ENCODE measurements at regions not wholly inside any gene's neighbourhood (a gene's known extent, or its start where the extent isn't known, plus 50 kb on each side); places are given as distances from the start of the nearest gene placed in this dataset.

DNA sequence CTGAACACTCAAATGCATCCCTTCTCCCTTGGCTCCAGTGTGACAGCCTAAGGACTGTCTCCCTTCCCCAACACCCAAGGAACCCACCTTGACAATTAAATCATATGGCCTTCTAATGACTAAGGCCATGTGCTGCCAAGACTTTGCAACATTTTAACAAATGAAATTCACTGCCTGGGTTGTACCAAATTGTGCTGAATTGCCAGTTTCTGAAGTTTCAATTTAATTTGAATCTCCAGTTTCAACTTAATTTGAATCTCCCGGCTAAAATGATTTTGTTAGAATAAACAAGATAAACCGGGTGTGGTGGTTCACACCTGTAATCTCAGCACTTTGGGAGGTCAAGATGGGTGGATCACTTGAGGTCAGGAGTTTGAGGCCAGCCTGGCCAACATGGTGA lies 72.4 kb upstream of the RAP2B start:
- H3K79me2 ChIP-seq (ENCODE audit: control insufficient read depth, insufficient read depth, low read length), result no peaks in the 10 kb centered on the region
- intact Hi-C loops (cut with micrococcal nuclease; ENCODE audit: unreplicated experiment), result no loop called here
- POLR2A ChIA-PET, result interaction anchor here (0.7 kb wide), 1 partner anchor 1083 kb away, joined by 4 read pairs; no protein-coding TSS in a partner anchor
- SMC1A ChIA-PET (ENCODE audit: uncharacterized antibody, unreplicated experiment), result no interaction called here
- no peak overlapping the region for H3K4me2 ChIP-seq (ENCODE audit: control insufficient read depth, insufficient read depth)
- in situ Hi-C loops (cut with MboI), result no loop called here
- H3K4me3 ChIP-seq, result no peak overlapping the region
- WGBS (ENCODE audit: insufficient coverage, insufficient replicate concordance, low lambda C conversion rate, missing lambda C conversion rate), result 72% methylated on average over 2 of the region's 2 CpGs
- H3K9ac ChIP-seq (ENCODE audit: control insufficient read depth, insufficient read depth, low read length), result no peak overlapping the region
- DNase-seq (ENCODE audit: low read depth, low spot score) (no peak), FAIRE-seq (no peak), ATAC-seq (no peak)
- RAD21 ChIA-PET (ENCODE audit: unreplicated experiment), result no interaction called here
- peaks cover 6% of the 10 kb centered on the region; the same call in 1 of the 2 replicates for H3K4me1 ChIP-seq (ENCODE audit: control insufficient read depth, insufficient read depth, low read length)
- no peaks in the 10 kb centered on the region for H3K9me3 ChIP-seq (replicated peaks; ENCODE audit: control insufficient read depth, insufficient read depth, low read length)
- no peaks in the 10 kb centered on the region for H3K36me3 ChIP-seq (ENCODE audit: control insufficient read depth in 2 of 2, insufficient read depth in 2 of 2, low read length in 1 of 2)
- CTCF ChIA-PET, result no interaction called here
- H2AFZ ChIP-seq (ENCODE audit: control insufficient read depth, low read depth, low read length), result no peak overlapping the region
- no TSS peak for BruUV-seq (replicated peaks)
- H3K27me3 ChIP-seq (replicated peaks in 1 of 2; ENCODE audit: control insufficient read depth in 2 of 2, insufficient read depth in 2 of 2, low read length in 1 of 2), result no peaks in the 10 kb centered on the region
- no peaks in the 10 kb centered on the region for H4K20me1 ChIP-seq (ENCODE audit: control insufficient read depth, insufficient read depth)
- no peak overlapping the region for H3K27ac ChIP-seq (ENCODE audit: control insufficient read depth, insufficient read depth)
- no peak for TF ChIP-seq TCF7 (IDR thresholded peaks at IDR 0.05; ENCODE audit: borderline replicate concordance)
- TF ChIP-seq ZNF207 (IDR thresholded peaks at IDR 0.05; ENCODE audit: borderline replicate concordance), result no peak
- TF ChIP-seq SMC3 (IDR thresholded peaks at IDR 0.05; ENCODE audit: borderline replicate concordance, low read length), result no peak
- no peak for TF ChIP-seq TAF1 (IDR thresholded peaks at IDR 0.05; ENCODE audit: borderline replicate concordance, low read depth, low read length)
- no peak for TF ChIP-seq ZNF24 (IDR thresholded peaks at IDR 0.05)
- TF ChIP-seq, protein P1, sequence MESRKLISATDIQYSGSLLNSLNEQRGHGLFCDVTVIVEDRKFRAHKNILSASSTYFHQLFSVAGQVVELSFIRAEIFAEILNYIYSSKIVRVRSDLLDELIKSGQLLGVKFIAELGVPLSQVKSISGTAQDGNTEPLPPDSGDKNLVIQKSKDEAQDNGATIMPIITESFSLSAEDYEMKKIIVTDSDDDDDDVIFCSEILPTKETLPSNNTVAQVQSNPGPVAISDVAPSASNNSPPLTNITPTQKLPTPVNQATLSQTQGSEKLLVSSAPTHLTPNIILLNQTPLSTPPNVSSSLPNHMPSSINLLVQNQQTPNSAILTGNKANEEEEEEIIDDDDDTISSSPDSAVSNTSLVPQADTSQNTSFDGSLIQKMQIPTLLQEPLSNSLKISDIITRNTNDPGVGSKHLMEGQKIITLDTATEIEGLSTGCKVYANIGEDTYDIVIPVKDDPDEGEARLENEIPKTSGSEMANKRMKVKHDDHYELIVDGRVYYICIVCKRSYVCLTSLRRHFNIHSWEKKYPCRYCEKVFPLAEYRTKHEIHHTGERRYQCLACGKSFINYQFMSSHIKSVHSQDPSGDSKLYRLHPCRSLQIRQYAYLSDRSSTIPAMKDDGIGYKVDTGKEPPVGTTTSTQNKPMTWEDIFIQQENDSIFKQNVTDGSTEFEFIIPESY (IDR thresholded peaks at IDR 0.05), result no peak
- TF ChIP-seq TCF12 (IDR thresholded peaks at IDR 0.05; ENCODE audit: low read depth, low read length), result no peak
- no peak for TF ChIP-seq BCL11A (IDR thresholded peaks at IDR 0.05; ENCODE audit: low read depth, low read length)
- no peak for TF ChIP-seq ATF7 (IDR thresholded peaks at IDR 0.05; ENCODE audit: low read depth)
- no peak for TF ChIP-seq BHLHE40 (IDR thresholded peaks at IDR 0.05; ENCODE audit: borderline replicate concordance in 1 of 2, low read depth in 2 of 2, low read length in 1 of 2)
- no peak for TF ChIP-seq POU2F2 (IDR thresholded peaks at IDR 0.05; ENCODE audit: borderline replicate concordance, low read depth, low read length)
- no peak for TF ChIP-seq SREBF2 (IDR thresholded peaks at IDR 0.05; ENCODE audit: low read length)
- TF ChIP-seq, protein P2, sequence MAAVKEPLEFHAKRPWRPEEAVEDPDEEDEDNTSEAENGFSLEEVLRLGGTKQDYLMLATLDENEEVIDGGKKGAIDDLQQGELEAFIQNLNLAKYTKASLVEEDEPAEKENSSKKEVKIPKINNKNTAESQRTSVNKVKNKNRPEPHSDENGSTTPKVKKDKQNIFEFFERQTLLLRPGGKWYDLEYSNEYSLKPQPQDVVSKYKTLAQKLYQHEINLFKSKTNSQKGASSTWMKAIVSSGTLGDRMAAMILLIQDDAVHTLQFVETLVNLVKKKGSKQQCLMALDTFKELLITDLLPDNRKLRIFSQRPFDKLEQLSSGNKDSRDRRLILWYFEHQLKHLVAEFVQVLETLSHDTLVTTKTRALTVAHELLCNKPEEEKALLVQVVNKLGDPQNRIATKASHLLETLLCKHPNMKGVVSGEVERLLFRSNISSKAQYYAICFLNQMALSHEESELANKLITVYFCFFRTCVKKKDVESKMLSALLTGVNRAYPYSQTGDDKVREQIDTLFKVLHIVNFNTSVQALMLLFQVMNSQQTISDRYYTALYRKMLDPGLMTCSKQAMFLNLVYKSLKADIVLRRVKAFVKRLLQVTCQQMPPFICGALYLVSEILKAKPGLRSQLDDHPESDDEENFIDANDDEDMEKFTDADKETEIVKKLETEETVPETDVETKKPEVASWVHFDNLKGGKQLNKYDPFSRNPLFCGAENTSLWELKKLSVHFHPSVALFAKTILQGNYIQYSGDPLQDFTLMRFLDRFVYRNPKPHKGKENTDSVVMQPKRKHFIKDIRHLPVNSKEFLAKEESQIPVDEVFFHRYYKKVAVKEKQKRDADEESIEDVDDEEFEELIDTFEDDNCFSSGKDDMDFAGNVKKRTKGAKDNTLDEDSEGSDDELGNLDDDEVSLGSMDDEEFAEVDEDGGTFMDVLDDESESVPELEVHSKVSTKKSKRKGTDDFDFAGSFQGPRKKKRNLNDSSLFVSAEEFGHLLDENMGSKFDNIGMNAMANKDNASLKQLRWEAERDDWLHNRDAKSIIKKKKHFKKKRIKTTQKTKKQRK (IDR thresholded peaks at IDR 0.05; ENCODE audit: low read depth, low read length), result no peak
- TF ChIP-seq ZZZ3 (IDR thresholded peaks at IDR 0.05; ENCODE audit: control insufficient read depth, insufficient read length, low read depth), result no peak
- TF ChIP-seq NR2C2 (IDR thresholded peaks at IDR 0.05; ENCODE audit: borderline replicate concordance, control insufficient read depth, insufficient read length, low read depth), result no peak
- TF ChIP-seq SMAD1 (IDR thresholded peaks at IDR 0.05; ENCODE audit: low read depth, partially characterized antibody), result no peak
- TF ChIP-seq, protein P3, sequence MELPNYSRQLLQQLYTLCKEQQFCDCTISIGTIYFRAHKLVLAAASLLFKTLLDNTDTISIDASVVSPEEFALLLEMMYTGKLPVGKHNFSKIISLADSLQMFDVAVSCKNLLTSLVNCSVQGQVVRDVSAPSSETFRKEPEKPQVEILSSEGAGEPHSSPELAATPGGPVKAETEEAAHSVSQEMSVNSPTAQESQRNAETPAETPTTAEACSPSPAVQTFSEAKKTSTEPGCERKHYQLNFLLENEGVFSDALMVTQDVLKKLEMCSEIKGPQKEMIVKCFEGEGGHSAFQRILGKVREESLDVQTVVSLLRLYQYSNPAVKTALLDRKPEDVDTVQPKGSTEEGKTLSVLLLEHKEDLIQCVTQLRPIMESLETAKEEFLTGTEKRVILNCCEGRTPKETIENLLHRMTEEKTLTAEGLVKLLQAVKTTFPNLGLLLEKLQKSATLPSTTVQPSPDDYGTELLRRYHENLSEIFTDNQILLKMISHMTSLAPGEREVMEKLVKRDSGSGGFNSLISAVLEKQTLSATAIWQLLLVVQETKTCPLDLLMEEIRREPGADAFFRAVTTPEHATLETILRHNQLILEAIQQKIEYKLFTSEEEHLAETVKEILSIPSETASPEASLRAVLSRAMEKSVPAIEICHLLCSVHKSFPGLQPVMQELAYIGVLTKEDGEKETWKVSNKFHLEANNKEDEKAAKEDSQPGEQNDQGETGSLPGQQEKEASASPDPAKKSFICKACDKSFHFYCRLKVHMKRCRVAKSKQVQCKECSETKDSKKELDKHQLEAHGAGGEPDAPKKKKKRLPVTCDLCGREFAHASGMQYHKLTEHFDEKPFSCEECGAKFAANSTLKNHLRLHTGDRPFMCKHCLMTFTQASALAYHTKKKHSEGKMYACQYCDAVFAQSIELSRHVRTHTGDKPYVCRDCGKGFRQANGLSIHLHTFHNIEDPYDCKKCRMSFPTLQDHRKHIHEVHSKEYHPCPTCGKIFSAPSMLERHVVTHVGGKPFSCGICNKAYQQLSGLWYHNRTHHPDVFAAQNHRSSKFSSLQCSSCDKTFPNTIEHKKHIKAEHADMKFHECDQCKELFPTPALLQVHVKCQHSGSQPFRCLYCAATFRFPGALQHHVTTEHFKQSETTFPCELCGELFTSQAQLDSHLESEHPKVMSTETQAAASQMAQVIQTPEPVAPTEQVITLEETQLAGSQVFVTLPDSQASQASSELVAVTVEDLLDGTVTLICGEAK (IDR thresholded peaks at IDR 0.05; ENCODE audit: borderline replicate concordance), result no peak
- TF ChIP-seq STAT3 (IDR thresholded peaks at IDR 0.05; ENCODE audit: low read depth, low read length), result no peak

All from GM12878 (cell line).